ENCODE measurements at regions not wholly inside any gene's neighbourhood (a gene's known extent, or its start where the extent isn't known, plus 50 kb on each side); places are given as distances from the start of the nearest gene placed in this dataset.

DNA sequence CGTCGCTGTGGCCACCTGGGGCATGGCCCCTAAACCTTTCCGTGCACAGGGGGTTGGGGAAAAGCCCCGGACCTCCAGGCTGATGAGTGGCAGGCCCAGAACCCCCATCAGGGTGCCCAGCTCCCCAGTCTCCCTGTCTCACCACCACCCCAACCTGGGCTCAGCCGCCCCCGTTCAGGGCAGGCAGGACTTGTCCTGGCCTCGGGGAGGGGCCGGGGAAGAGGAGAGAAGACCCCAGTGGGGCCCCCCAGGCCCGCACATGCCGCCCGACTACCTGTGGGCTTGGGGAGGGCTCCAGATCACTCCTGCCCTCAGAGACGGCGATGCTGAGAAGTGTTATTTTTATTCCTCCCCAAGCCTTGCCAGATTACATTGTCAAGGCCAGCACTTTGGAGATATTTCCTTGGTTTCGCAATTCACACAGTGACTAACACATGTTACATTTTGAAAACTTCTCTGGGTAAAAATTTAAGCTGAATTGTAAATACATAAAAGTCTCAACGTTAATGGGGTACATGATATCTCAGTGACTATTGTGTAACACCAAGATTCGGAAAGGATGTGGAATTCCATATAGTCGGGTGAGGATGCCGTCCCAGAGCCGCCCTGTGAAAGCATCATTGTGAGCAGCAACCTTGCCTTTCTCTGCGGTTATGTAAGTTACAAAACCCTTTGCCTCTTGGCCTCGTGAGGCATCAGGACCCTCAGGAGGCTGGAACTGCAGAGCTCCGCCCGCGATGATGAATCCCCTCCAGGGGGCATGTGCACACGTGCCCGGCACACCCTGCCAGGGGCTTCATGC, 85.6 kb upstream of the DIO3 start:
- H3K4me1 ChIP-seq (ENCODE audit: control insufficient read depth, insufficient read depth, low read length), result peaks cover 14% of the 10 kb centered on the region
- no TSS peak for BruUV-seq (replicated peaks)
- H3K27ac ChIP-seq (ENCODE audit: low read length), result peak overlapping the region; percentile 29; the same call in 1 of the 2 replicates
- no peaks in the 10 kb centered on the region for H3K27me3 ChIP-seq (ENCODE audit: control insufficient read depth, insufficient read depth, low read length)
- POLR2A ChIA-PET, result no interaction called here
- H3K9me3 ChIP-seq (ENCODE audit: control insufficient read depth, insufficient read depth, low read depth, low read length), result no peaks in the 10 kb centered on the region
- CTCF ChIA-PET, result no interaction called here
- peak overlapping the region in 1 of 2 experiments; percentile 52; a peak in 2 of 4 replicates for H3K4me3 ChIP-seq (ENCODE audit: low read depth in 2 of 2, low read length in 2 of 2)
- H3K36me3 ChIP-seq (ENCODE audit: control insufficient read depth, insufficient read depth, low read length), result no peaks in the 10 kb centered on the region
- TF ChIP-seq, protein P1, sequence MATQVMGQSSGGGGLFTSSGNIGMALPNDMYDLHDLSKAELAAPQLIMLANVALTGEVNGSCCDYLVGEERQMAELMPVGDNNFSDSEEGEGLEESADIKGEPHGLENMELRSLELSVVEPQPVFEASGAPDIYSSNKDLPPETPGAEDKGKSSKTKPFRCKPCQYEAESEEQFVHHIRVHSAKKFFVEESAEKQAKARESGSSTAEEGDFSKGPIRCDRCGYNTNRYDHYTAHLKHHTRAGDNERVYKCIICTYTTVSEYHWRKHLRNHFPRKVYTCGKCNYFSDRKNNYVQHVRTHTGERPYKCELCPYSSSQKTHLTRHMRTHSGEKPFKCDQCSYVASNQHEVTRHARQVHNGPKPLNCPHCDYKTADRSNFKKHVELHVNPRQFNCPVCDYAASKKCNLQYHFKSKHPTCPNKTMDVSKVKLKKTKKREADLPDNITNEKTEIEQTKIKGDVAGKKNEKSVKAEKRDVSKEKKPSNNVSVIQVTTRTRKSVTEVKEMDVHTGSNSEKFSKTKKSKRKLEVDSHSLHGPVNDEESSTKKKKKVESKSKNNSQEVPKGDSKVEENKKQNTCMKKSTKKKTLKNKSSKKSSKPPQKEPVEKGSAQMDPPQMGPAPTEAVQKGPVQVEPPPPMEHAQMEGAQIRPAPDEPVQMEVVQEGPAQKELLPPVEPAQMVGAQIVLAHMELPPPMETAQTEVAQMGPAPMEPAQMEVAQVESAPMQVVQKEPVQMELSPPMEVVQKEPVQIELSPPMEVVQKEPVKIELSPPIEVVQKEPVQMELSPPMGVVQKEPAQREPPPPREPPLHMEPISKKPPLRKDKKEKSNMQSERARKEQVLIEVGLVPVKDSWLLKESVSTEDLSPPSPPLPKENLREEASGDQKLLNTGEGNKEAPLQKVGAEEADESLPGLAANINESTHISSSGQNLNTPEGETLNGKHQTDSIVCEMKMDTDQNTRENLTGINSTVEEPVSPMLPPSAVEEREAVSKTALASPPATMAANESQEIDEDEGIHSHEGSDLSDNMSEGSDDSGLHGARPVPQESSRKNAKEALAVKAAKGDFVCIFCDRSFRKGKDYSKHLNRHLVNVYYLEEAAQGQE (IDR thresholded peaks at IDR 0.05; ENCODE audit: insufficient read depth in 1 of 2, low read depth in 2 of 2, low read length in 1 of 2), result no peak
- no peak for TF ChIP-seq SIN3A (IDR thresholded peaks at IDR 0.05; ENCODE audit: borderline replicate concordance, insufficient read depth, low read depth, low read length)
- no peak for TF ChIP-seq POLR2AphosphoS5 (IDR thresholded peaks at IDR 0.05; ENCODE audit: low read depth, low read length)
- TF ChIP-seq TCF7L2 (IDR thresholded peaks at IDR 0.05; ENCODE audit: low read depth, low read length), result no peak
- TF ChIP-seq CTCF (IDR thresholded peaks at IDR 0.05), result no peak
- DNase-seq (ENCODE audit: low read depth, low spot score) (no peak), ATAC-seq (no peak)
- in situ Hi-C loops (cut with HindIII; ENCODE audit: low pct_unique_long_range_greater_than_20kb, low sequenced_read_pairs), result no loop called here
- intact Hi-C loops (cut with micrococcal nuclease; ENCODE audit: unreplicated experiment), result no loop called here

DNA sequence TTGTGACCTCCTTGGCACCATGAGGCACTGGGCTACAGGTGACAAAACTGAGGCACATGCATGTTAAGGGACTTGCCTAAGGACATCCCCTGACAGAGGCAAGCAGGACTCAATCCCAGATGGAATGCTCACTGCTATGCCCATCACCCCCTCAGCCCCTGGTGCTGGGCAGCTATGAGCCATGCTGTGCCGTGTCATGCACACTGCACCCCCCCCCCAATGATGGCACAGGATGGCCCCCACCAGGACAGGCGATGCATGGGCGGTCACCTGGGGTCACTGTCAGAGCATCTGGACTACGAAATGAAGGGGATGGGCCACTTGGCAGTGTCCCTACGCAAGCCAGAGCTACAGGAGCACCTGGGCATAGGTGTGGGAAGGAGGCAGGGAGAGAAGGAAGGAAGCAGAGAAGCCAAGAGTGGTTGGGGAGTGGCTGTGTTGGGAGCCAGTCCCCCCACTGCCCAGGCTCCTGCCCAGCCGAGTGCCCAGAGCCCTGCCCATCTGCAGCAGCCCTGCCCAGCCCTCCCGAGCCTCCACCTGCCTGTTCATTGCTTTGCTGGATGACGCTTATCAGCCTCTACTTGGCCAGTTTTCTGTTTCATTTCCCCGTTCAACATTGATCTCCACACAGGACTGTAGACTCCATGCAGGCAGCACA, 84.9 kb upstream of the DIO3 start:
- TF ChIP-seq CTCF (IDR thresholded peaks at IDR 0.05) (no peak), SIN3A (IDR thresholded peaks at IDR 0.05; ENCODE audit: borderline replicate concordance, insufficient read depth, low read depth, low read length) (no peak), TCF7L2 (IDR thresholded peaks at IDR 0.05; ENCODE audit: low read depth, low read length) (no peak), POLR2AphosphoS5 (IDR thresholded peaks at IDR 0.05; ENCODE audit: low read depth, low read length) (no peak)
- TF ChIP-seq, protein P1 (IDR thresholded peaks at IDR 0.05; ENCODE audit: insufficient read depth in 1 of 2, low read depth in 2 of 2, low read length in 1 of 2), result no peak
- in situ Hi-C loops (cut with HindIII; ENCODE audit: low pct_unique_long_range_greater_than_20kb, low sequenced_read_pairs) (no loop called here), intact Hi-C loops (cut with micrococcal nuclease; ENCODE audit: unreplicated experiment) (no loop called here)
- Histone ChIP-seq H3K36me3 (ENCODE audit: control insufficient read depth, insufficient read depth, low read length) (no peaks in the 10 kb centered on the region), H3K4me3 (ENCODE audit: low read depth in 2 of 2, low read length in 2 of 2) (peak overlapping the region in 1 of 2 experiments; percentile 52; a peak in 3 of 4 replicates), H3K27me3 (ENCODE audit: control insufficient read depth, insufficient read depth, low read length) (no peaks in the 10 kb centered on the region), H3K27ac (ENCODE audit: low read length) (peak overlapping the region; percentile 68), H3K4me1 (ENCODE audit: control insufficient read depth, insufficient read depth, low read length) (peaks cover 16% of the 10 kb centered on the region), H3K9me3 (ENCODE audit: control insufficient read depth, insufficient read depth, low read depth, low read length) (no peaks in the 10 kb centered on the region)
- no TSS peak for BruUV-seq (replicated peaks)
- ChIA-PET CTCF (interaction anchor here (0.6 kb wide), 1 partner anchor 1171 kb away, joined by 3 read pairs; no protein-coding TSS in a partner anchor), POLR2A (no interaction called here)
- DNase-seq (ENCODE audit: low read depth, low spot score) (no peak), ATAC-seq (peak; percentile 6)

All from Panc1 (cell line).